GM12878 (cell line): ENCODE measurements at regions not wholly inside any gene's neighbourhood (a gene's known extent, or its start where the extent isn't known, plus 50 kb on each side); places are given as distances from the start of the nearest gene placed in this dataset.

Source experiments
- CTCF ChIP-seq, 3 experiments: IDR thresholded peaks in 2 of 3; conservative IDR thresholded peaks in 1 of 3; 2 replicates each; pipeline ENCODE4 v1.5.1; 2011; ENCODE audit warnings: low read depth in 3 of 3, low read length in 3 of 3, mild to moderate bottlenecking in 3 of 3, control low read depth in 2 of 3, moderate library complexity in 2 of 3, inconsistent platforms in 1 of 3, mixed read lengths in 1 of 3; ENCODE audit not compliant: control insufficient read depth in 2 of 3, insufficient read depth in 1 of 3; ENCODE audit errors: extremely low read depth in 1 of 3
- FOXM1 ChIP-seq: IDR thresholded peaks from 2 replicates; pipeline ENCODE4 v1.6.1; 2012; ENCODE audit warnings: low read depth, mild to moderate bottlenecking, inconsistent platforms, low read length, moderate library complexity
- MYB ChIP-seq: fragments of 150-350 bp; IDR thresholded peaks from 2 replicates; pipeline ENCODE4 v1.6.1; 2014; ENCODE audit warnings: mild to moderate bottlenecking, low read depth, low read length, borderline replicate concordance
- MYC ChIP-seq: IDR thresholded peaks from 2 replicates; pipeline ENCODE4 v1.6.1; 2011; ENCODE audit warnings: mild to moderate bottlenecking, low read length, moderate library complexity, inconsistent platforms; ENCODE audit not compliant: insufficient read depth, insufficient replicate concordance, insufficient read length, severe bottlenecking
- NFYB ChIP-seq: IDR thresholded peaks from 2 replicates; pipeline ENCODE4 v1.6.1; 2011; ENCODE audit warnings: low read depth, mild to moderate bottlenecking, low read length, improper control_type of control experiment, moderate library complexity; ENCODE audit not compliant: insufficient read depth
- SKIL ChIP-seq: fragments of 450-650 bp; IDR thresholded peaks from 2 replicates; pipeline ENCODE4 v1.6.1; 2017; ENCODE audit warnings: mild to moderate bottlenecking, low read depth, inconsistent platforms; ENCODE audit not compliant: poor library complexity, severe bottlenecking
- SMC3 ChIP-seq: IDR thresholded peaks from 2 replicates; pipeline ENCODE4 v1.6.1; 2011; ENCODE audit warnings: low read length, improper control_type of control experiment, borderline replicate concordance
- ZBED1 ChIP-seq: IDR thresholded peaks from 2 replicates; pipeline ENCODE4 v1.6.1; 2016; ENCODE audit warnings: borderline replicate concordance
- TF ChIP-seq, protein P1 (sequence below): fragments of 450-650 bp; conservative IDR thresholded peaks from 2 replicates; pipeline ENCODE4 v1.6.1; 2017; ENCODE audit warnings: mild to moderate bottlenecking, moderate library complexity

DNA sequence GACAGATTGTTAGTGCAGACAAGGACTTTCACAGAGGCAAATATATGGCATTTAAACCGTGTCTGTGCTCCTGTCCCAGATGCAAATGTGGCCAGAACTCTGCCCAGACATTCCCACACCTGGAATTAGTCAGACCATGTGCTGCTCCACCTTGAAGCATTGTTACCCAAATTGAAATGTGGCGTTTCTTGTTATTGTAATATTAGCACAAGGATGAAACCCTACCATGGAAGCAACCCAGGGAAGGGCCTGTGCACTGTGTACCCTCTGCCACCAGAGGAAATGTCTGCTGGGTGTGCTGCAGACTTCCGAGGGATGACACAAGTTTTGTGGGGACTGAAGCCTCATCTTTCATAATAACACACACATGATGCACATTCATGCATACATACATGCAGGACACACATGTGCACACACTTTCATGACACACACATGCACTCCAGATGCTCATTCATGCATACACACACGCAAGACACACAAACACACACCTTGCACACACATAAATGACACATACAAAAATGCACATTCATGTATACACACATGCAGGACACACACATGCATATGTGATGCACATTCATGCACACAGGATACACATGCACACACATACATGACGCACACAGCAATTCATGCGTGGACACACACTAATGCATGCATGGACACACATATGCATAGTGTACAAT is 133.2 kb upstream of the SNTG2 start (continued):
- no peak for TF ChIP-seq SKIL
- no peak for TF ChIP-seq MYC
- TF ChIP-seq NFYB, result no peak
- TF ChIP-seq FOXM1, result no peak
- no peak for TF ChIP-seq MYB
- no peak for TF ChIP-seq ZBED1
- TF ChIP-seq SMC3, result no peak
- TF ChIP-seq, protein P1, sequence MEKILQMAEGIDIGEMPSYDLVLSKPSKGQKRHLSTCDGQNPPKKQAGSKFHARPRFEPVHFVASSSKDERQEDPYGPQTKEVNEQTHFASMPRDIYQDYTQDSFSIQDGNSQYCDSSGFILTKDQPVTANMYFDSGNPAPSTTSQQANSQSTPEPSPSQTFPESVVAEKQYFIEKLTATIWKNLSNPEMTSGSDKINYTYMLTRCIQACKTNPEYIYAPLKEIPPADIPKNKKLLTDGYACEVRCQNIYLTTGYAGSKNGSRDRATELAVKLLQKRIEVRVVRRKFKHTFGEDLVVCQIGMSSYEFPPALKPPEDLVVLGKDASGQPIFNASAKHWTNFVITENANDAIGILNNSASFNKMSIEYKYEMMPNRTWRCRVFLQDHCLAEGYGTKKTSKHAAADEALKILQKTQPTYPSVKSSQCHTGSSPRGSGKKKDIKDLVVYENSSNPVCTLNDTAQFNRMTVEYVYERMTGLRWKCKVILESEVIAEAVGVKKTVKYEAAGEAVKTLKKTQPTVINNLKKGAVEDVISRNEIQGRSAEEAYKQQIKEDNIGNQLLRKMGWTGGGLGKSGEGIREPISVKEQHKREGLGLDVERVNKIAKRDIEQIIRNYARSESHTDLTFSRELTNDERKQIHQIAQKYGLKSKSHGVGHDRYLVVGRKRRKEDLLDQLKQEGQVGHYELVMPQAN, result no peak
- no peak for TF ChIP-seq CTCF (IDR thresholded peaks at IDR 0.05 in 2 of 3, conservative IDR thresholded peaks at IDR 0.05 in 1 of 3; ENCODE audit: control insufficient read depth in 2 of 3, extremely low read depth in 1 of 3, insufficient read depth in 1 of 3, low read depth in 3 of 3, low read length in 3 of 3)
